Caco-2 (cell line): ENCODE measurements at regions not wholly inside any gene's neighbourhood (a gene's known extent, or its start where the extent isn't known, plus 50 kb on each side); places are given as distances from the start of the nearest gene placed in this dataset.

Experiments used
- BruUV-seq: library from RNA; stranded (reverse); fragments of 400-500 nt; replicated peaks from 2 replicates; lab custom pipeline; 2021; lab: Mats Ljungman, UMichigan
- CTCF ChIA-PET: fragments of 300-600 bp; sonication (Branson Sonifier 250); formaldehyde crosslinking; loops from one replicate; lab custom pipeline; 2022; ENCODE audit warnings: antibody characterized with exemption; lab: Charles Lee
- POLR2A ChIA-PET: fragments of 300-600 bp; sonication (Branson Sonifier 250); formaldehyde crosslinking; loops from one replicate; lab custom pipeline; 2022; ENCODE audit warnings: antibody characterized with exemption; lab: Charles Lee
- DNase-seq, 2 experiments: peaks; one replicate each; pipeline versions ENCODE4 v3.0.0 to v3.0.0-alpha.2; 2020 to 2022
- H3K27me3 ChIP-seq: replicated peaks from 2 replicates; pipeline ENCODE4 v1.6.0; 2011; ENCODE audit warnings: low read length; ENCODE audit not compliant: control insufficient read depth, insufficient read depth
- H3K36me3 ChIP-seq: 2 replicates; pipeline ENCODE4 v1.5.1; 2011; ENCODE audit warnings: low read length; ENCODE audit not compliant: control insufficient read depth, insufficient read depth
- H3K4me1 ChIP-seq: fragments of 250-450 bp; sonication (Bioruptor Pico); 2 replicates; pipeline ENCODE4 v1.5.1; 2020; ENCODE audit warnings: mild to moderate bottlenecking
- H3K4me3 ChIP-seq: 2 replicates; pipeline ENCODE4 v1.5.1; 2011; ENCODE audit warnings: low read depth, mild to moderate bottlenecking, control low read depth, low read length
- H3K9me3 ChIP-seq: fragments of 250-450 bp; sonication (Bioruptor Pico); 2 replicates; pipeline ENCODE4 v1.5.1; 2020; ENCODE audit warnings: mild to moderate bottlenecking, moderate library complexity
- H3K27ac Mint-ChIP-seq: one replicate; pipeline ENCODE4 v1.8.0; 2022; ENCODE audit warnings: mixed read lengths; ENCODE audit not compliant: unreplicated experiment
- H3K27me3 Mint-ChIP-seq: one replicate; pipeline ENCODE4 v1.8.0; 2022; ENCODE audit warnings: mixed read lengths; ENCODE audit not compliant: insufficient read depth, unreplicated experiment
- H3K36me3 Mint-ChIP-seq: one replicate; pipeline ENCODE4 v1.8.0; 2022; ENCODE audit warnings: mild to moderate bottlenecking, mixed read lengths; ENCODE audit not compliant: insufficient read depth, unreplicated experiment
- H3K4me1 Mint-ChIP-seq: one replicate; pipeline ENCODE4 v1.8.0; 2022; ENCODE audit warnings: low read depth, mixed read lengths; ENCODE audit not compliant: unreplicated experiment
- H3K4me3 Mint-ChIP-seq: one replicate; pipeline ENCODE4 v1.8.0; 2022; ENCODE audit warnings: mild to moderate bottlenecking, moderate library complexity, mixed read lengths; ENCODE audit not compliant: unreplicated experiment
- H3K9me3 Mint-ChIP-seq: one replicate; pipeline ENCODE4 v1.8.0; 2022; ENCODE audit warnings: mixed read lengths; ENCODE audit not compliant: unreplicated experiment
- intact Hi-C: fragments of 100-400 bp; cut with micrococcal nuclease; formaldehyde crosslinking; loops from one replicate; pipeline ENCODE4 v1.10.0; 2022; ENCODE audit not compliant: unreplicated experiment
- TF ChIP-seq, protein P1 (sequence below), 2 experiments: fragments of 200-600 bp in 1 of 2; IDR thresholded peaks; 1 replicate in 1 of 2; 2 replicates in 1 of 2; pipeline versions ENCODE4 v1.5.1 to v1.8.0; 2011 to 2022; ENCODE audit warnings: antibody characterized with exemption in 1 of 2, control low read depth in 1 of 2, inconsistent platforms in 1 of 2, low read depth in 1 of 2, low read length in 1 of 2, mild to moderate bottlenecking in 1 of 2, moderate library complexity in 1 of 2; ENCODE audit not compliant: insufficient read depth in 1 of 2, severe bottlenecking in 1 of 2, unreplicated experiment in 1 of 2

DNA sequence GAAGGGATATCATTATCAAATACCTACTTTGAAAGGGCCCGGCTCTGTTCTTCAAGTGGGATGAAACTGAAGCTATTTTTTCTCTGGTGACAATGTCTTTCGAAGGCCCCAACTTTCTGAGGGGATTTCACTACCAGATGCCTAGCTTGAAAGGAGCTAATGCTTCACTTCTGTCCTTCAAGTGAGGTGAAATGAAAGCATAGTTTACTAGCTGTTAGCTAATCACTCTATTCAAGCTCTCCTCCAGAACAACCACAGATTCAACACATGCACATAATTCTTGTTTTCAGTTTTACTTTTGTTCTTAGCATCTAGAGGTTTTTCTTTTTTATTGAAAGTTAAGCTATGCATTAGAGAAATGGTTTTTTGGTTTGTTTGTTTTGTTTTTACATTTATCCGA, 571.4 kb downstream of the NOVA1 start:
- Histone ChIP-seq H3K27me3 (no peaks in the 10 kb centered on the region), H3K9me3 (no peaks in the 10 kb centered on the region), H3K4me1 (no peaks in the 10 kb centered on the region), H3K4me3 (no peak overlapping the region), H3K36me3 (no peaks in the 10 kb centered on the region)
- CTCF ChIA-PET = no interaction called here
- BruUV-seq = no TSS peak
- Mint-ChIP-seq H3K36me3 (no peaks in the 10 kb centered on the region), H3K27ac (no peak overlapping the region), H3K4me1 (no peaks in the 10 kb centered on the region), H3K9me3 (no peaks in the 10 kb centered on the region), H3K4me3 (no peak overlapping the region), H3K27me3 (peaks cover 8% of the 10 kb centered on the region)
- intact Hi-C loops = no loop called here
- no peak for DNase-seq
- POLR2A ChIA-PET = no interaction called here
- TF ChIP-seq, protein P1, sequence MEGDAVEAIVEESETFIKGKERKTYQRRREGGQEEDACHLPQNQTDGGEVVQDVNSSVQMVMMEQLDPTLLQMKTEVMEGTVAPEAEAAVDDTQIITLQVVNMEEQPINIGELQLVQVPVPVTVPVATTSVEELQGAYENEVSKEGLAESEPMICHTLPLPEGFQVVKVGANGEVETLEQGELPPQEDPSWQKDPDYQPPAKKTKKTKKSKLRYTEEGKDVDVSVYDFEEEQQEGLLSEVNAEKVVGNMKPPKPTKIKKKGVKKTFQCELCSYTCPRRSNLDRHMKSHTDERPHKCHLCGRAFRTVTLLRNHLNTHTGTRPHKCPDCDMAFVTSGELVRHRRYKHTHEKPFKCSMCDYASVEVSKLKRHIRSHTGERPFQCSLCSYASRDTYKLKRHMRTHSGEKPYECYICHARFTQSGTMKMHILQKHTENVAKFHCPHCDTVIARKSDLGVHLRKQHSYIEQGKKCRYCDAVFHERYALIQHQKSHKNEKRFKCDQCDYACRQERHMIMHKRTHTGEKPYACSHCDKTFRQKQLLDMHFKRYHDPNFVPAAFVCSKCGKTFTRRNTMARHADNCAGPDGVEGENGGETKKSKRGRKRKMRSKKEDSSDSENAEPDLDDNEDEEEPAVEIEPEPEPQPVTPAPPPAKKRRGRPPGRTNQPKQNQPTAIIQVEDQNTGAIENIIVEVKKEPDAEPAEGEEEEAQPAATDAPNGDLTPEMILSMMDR (IDR thresholded peaks at IDR 0.05; ENCODE audit: insufficient read depth in 1 of 2, low read depth in 1 of 2, low read length in 1 of 2, severe bottlenecking in 1 of 2, unreplicated experiment in 1 of 2) = no peak

DNA sequence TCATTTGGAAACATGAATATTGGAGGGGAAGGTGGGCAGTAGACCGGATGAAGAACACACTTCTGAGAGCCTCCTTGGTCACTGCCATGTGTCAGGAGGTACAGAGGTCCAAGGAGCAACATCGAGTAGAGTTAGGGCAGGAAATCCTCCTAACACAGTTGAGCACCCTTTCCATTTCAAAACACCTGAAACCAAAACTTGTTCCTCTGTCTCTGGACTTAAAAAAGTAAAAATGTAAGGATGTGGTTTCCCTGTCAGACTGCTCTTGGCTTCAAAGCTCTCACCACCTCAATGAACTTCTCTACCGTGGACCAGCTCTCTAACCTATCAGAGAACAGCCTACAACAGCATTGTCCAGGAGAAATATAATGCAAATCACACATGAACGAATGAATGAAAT, 573.9 kb downstream of the NOVA1 start:
- no peaks in the 10 kb centered on the region for H3K9me3 Mint-ChIP-seq
- POLR2A ChIA-PET = no interaction called here
- Histone ChIP-seq H3K36me3 (no peaks in the 10 kb centered on the region), H3K4me3 (no peak overlapping the region), H3K27me3 (no peaks in the 10 kb centered on the region), H3K4me1 (no peaks in the 10 kb centered on the region), H3K9me3 (no peaks in the 10 kb centered on the region)
- no TSS peak for BruUV-seq
- no peaks in the 10 kb centered on the region for H3K4me1 Mint-ChIP-seq
- TF ChIP-seq, protein P1 (IDR thresholded peaks at IDR 0.05; ENCODE audit: insufficient read depth in 1 of 2, low read depth in 1 of 2, low read length in 1 of 2, severe bottlenecking in 1 of 2, unreplicated experiment in 1 of 2) = no peak
- intact Hi-C loops = no loop called here
- H3K36me3 Mint-ChIP-seq = no peaks in the 10 kb centered on the region
- H3K27ac Mint-ChIP-seq = no peak overlapping the region
- CTCF ChIA-PET = no interaction called here
- no peak overlapping the region for H3K4me3 Mint-ChIP-seq
- DNase-seq = no peak
- H3K27me3 Mint-ChIP-seq = peaks cover 8% of the 10 kb centered on the region

DNA sequence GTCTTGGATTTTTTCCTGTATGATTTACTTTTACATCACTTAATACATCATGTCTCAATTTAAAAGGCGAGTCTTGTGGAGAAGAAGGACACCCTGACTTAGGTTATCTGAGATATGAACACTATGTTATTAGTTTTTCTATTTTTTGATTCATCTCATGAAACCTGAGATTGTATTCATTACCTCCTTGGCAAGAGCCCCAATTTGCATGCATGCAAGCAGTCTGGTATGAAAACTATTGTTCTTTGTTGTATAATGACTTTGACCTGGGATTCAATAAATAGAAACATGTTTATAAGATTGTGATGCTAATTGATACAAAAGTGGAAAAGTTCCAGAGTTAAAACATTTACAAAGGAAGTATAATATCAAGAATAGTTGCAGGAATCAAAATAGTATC, 576.1 kb downstream of the NOVA1 start:
- no TSS peak for BruUV-seq
- Mint-ChIP-seq H3K27me3 (peaks cover 8% of the 10 kb centered on the region), H3K4me3 (no peak overlapping the region), H3K9me3 (no peaks in the 10 kb centered on the region), H3K36me3 (no peaks in the 10 kb centered on the region), H3K4me1 (no peaks in the 10 kb centered on the region), H3K27ac (no peak overlapping the region)
- Histone ChIP-seq H3K4me1 (no peaks in the 10 kb centered on the region), H3K9me3 (no peaks in the 10 kb centered on the region), H3K36me3 (no peaks in the 10 kb centered on the region), H3K4me3 (no peak overlapping the region), H3K27me3 (no peaks in the 10 kb centered on the region)
- intact Hi-C loops = no loop called here
- CTCF ChIA-PET = no interaction called here
- POLR2A ChIA-PET = no interaction called here
- TF ChIP-seq, protein P1 (IDR thresholded peaks at IDR 0.05; ENCODE audit: insufficient read depth in 1 of 2, low read depth in 1 of 2, low read length in 1 of 2, severe bottlenecking in 1 of 2, unreplicated experiment in 1 of 2) = no peak
- no peak for DNase-seq
